GOT3 (cell line): ENCODE measurements at regions not wholly inside any gene's neighbourhood (a gene's known extent, or its start where the extent isn't known, plus 50 kb on each side); places are given as distances from the start of the nearest gene placed in this dataset.
A peak's percentile ranks its signal among the peaks of the same experiment; 100 is the strongest.

Source experiments
- DNase-seq: peaks from one replicate; lab custom pipeline; 2025; ENCODE audit warnings: mixed read lengths; lab: John Stamatoyannopoulos, UW

DNA sequence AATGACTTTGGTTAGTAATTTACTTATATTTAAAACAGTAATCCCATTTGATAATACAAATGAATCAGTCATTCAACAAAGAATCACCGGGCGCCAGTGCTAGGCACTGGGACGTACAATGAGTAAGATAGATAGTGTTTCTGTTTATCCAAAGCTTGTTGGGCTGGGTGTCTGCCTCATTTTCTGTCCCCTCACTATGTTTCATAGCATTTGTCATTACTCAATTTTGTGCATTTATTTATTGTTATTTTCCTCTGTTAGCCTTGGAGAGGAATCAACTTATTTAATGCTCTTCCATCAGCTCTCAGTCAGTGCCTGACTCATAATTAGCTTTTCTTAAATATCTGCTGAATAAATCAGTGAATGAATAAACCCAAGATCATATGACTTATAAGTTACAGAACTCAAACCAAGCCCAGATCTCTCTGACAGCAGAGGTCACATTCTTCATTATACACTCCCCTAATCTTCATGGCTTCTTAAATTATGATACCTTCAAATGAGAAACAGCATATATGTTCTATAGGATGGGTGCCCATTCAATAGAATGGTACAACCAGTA, 86.2 kb downstream of the TSPAN8 start:
- DNase-seq = no peak

DNA sequence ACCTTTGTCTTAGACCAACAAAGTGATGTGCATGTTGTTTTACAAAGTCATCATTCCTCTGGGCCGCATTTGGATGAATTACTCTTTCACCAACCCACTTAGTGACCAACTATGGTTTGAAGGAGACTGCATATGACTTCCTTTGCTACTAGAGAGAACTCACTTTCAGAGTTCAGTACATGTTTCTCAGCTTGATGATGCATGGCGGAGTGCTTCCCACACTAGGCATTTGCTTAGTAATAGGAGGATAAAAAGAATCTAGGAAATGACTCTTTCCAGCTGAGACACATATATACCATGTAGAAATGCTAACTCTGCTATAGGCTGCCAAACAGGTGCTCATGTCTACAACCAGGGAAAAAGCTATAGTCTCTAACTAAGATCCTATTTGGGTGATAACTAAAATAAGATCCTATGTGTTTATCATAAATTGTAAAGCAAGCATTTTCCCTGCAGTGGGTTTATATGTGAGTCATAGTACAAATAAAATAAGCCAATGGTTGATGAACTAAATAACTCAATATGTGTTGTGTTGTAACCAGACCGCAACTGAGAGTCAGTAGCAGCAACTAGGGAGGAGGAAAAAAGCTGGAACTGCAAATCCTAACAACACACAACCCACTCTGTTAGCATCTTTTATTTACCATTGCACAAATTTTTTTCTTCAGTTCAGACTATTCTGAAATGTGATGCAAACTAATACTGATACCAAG, 87.2 kb downstream of the TSPAN8 start:
- DNase-seq = no peak

DNA sequence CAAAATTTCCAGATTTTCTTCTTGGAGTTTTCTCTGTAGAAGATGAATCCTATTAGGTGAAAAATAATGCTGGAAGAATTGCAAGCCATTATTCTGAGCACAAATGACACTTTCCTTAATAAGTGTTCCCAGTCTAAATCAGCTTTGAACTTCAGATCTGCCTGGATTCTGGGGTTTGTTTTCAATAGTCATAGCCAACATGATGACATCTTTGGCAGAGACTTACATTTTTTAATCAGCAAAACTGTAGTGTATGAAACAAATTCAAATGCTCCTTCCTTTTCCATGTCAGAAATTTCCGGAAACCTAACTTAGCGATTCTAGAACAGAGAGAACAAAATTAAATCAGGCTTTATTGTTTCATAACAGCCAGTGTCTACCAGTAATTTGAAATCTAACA, 88.5 kb downstream of the TSPAN8 start:
- DNase-seq = no peak

DNA sequence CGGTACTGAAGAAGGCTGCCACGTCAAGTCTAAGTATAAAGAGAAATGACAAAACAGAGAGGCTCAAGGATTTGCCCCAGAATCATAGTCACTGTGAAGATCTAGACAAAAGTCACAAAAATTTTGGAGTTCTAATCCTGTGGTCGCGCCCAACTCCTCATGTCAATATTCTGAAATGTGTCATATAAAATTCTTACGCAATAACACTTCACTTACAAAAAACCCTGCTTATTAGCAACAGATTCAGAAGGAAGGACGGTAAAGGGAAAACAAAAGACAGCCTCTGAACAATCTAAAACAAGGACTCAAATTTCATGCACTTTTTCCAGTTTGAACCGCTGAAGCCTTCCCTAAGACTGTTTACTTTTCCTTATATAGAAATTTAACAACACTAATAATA, 94.7 kb downstream of the TSPAN8 start:
- no peak for DNase-seq

DNA sequence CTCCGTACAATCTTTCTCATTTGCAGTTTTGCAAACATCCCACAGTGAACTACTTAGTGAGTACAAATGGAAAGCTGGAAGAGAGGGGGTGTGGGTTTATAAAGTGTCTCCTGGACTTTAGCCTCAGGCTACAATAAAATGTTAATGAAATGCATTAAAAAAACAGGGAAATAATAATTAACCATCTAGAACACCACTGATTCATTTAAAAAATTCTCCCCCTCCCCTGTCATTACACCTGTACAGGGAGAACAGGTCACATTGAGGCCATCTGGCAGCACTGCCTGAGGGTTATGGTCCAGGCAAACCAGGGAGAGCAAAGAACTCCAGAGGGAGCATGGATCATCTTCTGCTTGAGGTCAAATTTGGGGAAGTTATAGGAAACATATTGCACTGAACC, 96.3 kb downstream of the TSPAN8 start:
- no peak for DNase-seq

DNA sequence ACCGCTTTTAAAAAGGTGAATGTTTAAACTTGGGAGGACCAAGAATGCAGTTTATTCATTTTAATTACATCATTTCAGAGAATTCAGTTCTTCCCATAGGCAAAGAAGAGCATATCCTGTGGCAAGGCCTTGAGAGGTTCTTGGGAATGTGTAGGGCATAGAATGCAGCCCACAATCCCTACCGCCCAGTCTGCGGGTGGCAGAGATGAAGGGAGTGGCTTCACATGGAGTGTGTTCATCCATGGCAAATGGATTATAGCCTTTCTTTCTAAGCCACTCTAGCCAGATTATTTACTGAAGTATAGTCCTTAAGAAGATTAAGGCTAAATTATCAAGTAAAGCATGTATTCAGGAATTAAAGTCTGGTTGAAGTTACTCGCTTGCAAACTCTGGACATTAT, 97.4 kb downstream of the TSPAN8 start:
- no peak for DNase-seq

DNA sequence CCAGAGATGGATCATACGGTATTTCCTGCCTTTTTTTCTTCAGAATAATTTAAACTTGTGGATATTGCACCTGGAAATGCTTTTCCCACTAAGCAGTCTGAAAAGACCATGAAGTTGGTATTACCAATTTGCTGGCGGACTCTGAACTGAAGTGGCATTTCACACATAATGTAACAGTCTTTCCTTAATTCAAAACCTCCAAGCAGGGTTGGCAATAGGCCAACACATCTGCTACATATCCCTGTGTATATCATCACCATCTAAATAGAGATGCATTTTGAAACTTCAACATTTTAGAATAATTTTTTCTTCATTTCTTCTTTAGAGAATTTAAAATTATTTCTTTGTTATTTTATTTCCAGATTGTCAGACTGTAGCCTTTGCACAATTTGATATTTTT, 100.5 kb downstream of the TSPAN8 start:
- DNase-seq = no peak

DNA sequence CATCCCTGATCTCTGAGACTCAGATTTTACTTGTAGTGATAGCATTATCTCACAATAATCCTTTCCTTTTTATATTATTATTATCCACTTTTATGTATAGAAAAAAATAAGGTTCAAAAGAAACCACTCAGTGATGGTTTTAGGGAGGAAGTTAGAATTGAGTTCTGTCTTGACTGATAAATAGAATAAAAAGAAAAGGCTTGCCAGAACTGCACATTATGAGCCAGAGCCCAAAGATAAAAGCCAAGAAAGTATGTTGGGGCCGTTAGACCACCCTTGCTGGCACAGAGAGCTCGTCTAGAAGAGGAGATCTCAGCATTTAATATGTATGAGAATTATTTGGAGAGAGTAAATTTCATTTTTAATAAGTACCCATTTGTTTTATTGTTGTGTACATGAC, 103.2 kb downstream of the TSPAN8 start:
- DNase-seq = no peak

DNA sequence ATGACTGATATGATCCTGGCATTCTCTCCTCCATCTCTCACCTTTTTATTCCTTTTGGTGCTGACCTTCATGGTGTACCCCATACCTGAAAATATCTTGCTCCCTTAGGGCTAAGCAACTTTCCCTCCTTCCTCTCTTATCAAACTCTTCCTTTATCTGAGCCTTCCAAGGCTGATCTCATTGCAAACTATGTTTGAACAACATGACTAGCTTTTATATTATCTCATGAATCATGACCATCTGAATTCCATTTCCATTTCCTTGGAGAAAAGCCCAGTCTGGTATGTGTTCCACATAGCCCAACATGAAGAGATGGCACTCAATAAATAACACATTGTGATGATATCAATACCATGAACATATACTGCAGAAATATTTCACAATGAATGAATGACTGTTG, 111.6 kb downstream of the TSPAN8 start:
- no peak for DNase-seq

DNA sequence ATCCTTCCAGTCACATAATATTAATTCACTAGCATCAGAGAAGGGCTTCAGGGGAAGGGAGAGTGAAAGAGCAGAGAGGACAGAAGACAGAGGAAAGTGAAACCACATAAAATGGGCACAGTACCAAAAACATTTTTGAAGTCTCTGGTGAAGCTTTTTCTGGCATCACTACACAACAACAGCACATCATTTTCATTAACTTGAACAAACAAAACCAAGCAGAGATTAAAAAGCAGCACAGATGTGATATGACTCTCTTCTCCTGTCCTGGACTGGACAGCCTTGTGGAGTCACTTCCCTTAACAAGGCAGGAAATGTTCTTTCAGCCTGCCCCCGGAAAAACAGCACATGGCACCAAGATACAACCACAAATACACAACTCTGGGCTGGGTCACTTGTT, 112.0 kb downstream of the TSPAN8 start:
- DNase-seq = peak; percentile 94

DNA sequence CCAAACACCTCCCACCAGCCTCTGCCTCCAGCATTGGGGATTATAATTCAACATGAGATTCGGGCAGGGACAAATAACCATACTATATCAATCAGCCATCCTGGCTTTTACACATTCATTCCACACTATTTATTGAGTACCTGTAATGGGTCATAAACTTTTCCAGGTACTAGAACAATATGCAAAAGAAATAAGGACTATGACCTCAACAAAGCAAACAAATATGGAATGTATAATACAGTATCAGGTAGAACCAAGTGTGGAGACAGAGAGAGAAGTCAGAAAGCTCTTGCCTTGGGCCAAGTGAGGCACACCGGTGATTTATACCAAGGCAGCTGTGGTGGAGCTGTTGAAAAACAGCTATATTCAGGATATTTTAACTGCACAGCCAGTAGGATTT, 116.3 kb downstream of the TSPAN8 start:
- no peak for DNase-seq

DNA sequence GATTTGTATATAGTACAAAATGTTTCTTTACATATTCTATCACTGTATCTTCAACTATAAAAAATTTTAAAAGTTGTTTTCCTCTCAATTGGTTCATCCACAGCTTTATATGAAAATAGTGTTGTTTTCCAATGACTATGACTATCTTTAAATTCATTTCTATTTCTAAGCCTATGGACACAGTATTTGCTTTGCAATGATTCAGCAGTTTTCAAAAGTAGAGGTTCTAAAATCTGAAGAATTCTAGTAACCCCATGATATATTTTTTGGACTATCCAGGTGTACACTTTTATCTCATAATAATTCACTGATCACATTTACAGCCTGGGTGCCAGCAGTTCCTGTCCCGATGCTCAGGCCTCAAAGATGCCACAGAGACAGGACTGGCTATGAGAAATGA, 118.4 kb upstream of the PTPRR start:
- no peak for DNase-seq

DNA sequence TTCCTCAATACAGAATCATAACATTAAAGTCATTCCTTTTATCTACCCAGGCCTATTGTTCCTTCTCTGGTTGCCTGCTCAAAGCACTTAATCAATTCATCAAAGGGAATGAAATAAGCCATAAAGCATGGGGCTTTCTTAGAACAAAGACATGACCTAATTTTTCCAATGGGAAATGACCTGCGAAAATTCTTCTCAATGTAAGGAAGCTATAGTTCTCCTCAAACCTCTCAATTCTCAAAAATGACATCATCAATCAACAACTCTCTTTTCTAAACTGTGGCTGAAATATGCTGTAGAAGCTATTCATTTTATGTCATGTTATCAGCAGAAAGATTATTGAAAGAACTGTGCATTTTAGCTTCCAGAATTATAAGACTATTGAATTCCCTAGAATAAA, 116.0 kb upstream of the PTPRR start:
- DNase-seq = no peak

DNA sequence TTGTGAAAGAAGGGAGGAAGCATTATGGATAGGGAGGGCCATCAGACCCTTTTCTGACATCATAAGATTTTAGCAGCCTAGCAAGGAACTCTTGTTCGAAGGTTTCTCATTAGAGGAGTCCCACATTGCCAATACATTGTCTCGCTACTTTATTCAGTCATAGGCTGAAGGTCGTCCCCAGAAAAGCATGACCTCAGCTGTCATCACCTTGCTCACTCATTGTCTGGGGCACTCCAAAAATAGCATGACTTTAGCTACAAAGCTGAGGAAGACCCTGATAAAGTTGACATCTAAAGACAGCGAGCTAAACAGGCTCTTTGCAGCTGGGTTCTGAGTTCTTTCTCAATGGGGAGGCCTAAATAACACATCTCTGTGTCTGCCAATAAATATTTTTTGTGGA, 112.4 kb upstream of the PTPRR start:
- no peak for DNase-seq

DNA sequence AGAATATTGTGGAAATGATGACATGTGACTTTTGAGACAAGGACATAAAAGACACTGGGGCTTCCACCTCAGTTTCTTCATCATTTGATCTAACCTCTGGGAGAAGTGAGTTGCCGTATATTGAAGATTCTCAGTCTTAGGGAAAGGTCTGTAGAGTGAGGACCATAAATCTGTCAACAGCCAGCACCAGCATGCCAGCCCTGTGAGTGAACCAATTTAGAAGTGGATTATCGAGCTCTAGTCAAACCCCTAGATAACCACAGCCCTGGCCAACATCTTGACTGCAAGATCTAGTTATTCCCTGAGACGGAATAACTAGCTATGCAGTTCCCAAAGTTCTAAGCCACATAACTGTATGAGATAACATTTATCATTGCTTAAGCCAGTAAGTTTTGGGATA, 108.8 kb upstream of the PTPRR start:
- no peak for DNase-seq

DNA sequence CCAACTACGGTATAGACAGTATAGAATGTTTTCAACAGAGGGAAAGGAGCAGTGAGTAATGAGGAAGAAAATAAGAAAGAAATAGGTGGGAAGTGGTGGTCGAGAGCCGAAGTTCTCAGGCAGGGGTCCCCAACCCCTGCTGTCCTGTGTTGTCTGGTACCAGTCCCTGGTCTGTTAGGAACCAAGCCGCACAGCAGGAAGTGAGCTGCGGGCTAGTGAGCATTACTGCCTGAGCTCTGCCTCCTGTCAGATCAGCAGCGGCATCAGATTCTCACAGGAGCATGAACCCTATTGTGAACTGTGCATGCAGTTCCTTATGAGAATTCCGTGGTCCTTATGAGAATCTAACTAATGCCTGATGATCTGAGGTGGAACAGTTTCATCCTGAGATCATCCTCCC, 107.3 kb upstream of the PTPRR start:
- DNase-seq = no peak

DNA sequence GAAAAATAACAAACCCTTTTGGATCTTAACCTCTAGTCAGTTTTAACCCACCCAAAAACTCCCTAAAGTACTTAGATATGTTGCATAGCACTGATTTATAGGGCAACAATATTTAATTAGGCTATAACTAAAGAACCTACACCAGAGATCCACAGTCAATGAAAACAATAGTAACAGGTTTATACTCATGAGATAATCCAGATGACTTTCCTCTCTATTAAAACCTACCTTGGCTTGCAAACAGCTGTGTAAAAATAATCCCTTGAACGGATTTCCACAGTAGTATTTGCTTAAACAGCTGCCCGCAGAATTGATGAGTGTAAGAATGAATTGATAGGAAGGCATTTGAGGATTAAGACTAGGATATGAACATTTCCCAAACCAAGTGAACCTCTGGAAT, 104.3 kb upstream of the PTPRR start:
- DNase-seq = no peak

DNA sequence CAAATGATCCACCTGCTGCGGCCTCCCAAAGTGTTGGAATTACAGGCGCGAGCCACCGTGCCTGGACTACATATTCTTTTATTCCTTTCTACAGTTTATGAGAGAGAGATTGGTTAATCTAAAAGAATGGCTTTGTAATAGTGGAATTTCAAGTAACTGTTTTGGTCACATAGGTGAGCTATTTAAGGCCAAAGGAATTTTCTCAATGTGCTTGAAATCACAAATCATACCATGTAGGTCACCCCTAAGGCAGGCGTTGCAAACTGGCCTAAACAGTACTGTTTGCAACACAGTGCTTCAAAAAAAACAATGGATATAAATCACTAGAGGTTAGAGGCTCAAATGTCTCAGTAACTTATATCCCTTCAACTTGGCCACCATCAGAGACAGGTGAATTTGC, 103.7 kb upstream of the PTPRR start:
- DNase-seq = no peak

DNA sequence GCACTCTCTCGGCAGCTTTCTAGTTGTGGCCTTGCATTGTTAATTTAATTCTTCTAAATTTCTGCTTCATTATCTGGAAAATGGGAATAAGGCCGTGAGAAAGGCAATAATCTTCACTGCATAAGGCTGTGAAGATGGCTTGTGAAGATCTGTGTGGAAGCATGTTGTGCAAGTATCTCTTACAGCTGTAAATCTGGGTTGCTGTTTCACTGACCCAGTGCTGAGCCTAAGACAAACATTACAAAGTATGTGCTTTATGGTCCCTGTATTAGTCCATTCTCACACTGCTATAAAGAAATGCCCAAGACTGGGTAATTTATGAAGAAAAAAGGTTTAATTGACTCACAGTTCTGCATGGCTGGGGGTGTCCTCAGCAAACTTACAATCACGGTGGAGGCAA, 101.0 kb upstream of the PTPRR start:
- no peak for DNase-seq

DNA sequence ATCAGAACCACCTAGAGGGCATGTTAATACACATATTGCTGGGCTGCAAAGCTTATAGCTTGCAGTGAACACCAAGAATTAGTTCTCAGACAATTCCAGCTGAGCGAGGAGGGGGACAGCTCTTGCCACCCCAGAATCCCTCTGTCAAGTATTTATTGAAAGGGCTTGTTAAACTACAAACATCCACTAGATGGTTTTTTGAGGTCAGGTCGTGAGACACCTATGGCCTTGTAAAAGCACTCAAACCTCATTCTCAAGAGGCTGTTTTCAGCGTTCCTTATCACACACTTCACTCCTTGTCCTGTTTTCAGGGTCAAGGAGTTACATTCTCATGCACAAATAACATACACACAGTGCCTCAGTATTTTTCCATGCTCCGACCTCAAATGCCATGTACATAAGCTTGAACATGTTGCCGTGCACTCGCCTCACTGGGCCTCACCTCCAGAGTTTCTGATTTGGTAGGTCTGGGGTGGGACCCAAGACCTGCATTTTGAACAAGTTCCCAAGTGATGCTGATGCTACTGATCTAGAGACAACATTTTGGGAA, 98.8 kb upstream of the PTPRR start:
- no peak for DNase-seq

DNA sequence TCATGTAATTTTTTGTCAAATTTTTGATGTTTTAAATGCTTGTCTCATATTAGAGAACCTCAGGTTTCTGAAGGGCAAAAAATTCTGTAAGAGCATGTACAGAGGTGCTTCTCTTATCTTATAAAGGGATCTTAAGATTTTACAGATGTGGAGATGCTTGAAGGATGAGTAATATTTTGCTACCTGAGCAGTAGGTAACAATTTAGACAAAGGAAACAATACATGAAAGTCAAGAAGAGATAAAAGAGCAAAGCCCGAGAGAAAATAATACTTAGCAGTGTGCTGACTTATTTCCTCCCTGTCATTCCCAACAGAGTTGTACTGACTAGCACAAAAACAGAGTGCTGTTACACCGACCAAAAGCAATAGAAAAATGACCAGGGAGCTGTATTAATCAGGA, 98.1 kb upstream of the PTPRR start:
- no peak for DNase-seq

DNA sequence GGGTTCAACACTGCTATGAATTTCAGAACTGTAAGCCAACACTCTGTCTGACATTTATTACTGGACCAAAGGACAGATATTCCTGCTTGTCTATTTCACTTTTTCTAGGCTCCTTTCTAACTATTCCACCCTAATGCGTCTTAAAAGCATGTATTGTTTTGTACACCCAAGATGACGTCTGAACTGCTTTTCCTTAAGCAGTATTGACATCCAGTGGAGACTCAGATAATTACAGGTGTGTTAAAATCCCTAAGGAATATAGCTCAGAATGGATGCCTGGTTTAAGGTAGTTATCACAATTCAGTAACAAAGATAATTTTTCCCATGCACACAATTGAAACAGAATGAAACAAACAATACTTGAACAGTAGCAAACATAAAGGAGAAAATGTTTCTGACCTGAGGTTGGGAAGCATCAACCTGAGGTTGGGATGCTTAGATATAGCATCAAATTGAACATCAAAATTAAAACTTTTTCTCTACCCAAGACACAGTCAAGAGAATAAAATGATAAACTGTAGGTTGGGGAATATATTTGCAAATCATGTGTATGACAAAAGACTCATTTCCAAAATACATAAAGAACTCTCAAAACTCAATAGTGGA, 93.7 kb upstream of the PTPRR start:
- no peak for DNase-seq

DNA sequence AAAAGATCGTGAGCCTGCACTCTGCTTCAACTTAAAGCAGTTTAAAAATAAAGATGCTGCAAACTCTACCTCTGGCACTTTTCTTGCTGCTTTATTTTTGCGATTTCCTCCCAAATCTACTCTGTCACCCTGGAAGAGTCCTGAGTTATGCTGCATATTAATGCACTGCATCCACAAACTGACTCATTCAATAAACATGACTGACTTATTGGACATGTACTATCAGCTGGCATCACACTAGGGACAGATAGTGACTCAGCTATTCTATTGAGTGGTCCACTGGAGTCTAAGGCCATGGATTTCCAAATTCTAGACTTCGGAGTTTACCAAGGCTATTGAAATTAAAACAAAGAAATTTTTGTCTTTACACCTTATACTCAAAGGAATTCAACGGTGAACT, 90.7 kb upstream of the PTPRR start:
- no peak for DNase-seq

DNA sequence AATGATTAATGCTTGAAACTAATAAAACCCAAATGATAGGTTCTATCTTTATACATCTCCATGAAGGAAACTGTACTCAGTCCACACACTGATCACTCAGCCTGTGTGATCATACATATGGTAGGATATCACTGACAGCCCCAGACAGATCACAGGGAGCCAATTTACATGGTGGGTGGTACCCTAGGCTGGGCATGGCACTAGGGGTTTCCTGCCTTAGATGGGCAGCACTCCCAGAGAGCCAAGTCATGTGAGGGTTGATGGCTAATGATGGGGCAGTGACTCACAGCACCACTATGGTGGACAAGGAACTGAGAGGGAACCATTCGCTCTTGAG, 89.6 kb upstream of the PTPRR start:
- DNase-seq = no peak
